Left ventricle myocardium superior (tissue), 1 donor: ENCODE measurements at regions not wholly inside any gene's neighbourhood (a gene's known extent, or its start where the extent isn't known, plus 50 kb on each side); places are given as distances from the start of the nearest gene placed in this dataset. TPM values are rescaled to one million over a fixed set of nuclear protein-coding genes. Genes with fewer than 3 reads are reported as not detected.

ENCODE experiments used
- microRNA-seq: library from miRNA; unstranded; fragments of <30 nt; microRNA quantifications from one replicate; pipeline ENCODE4 v1.2.0, GENCODE V29; 2020; ENCODE audit warnings: borderline number of aligned reads
- donor health status: DM: no; HTN: yes; CAD: no; lungs with severe emphysema.

Small RNA genes in the stretch of these regions (microRNA-seq; reads per million reads assigned to microRNA genes)
- not detected for gene MIR147A
